ENCODE measurements at regions not wholly inside any gene's neighbourhood (a gene's known extent, or its start where the extent isn't known, plus 50 kb on each side); places are given as distances from the start of the nearest gene placed in this dataset.
A peak's percentile ranks its signal among the peaks of the same experiment; 100 is the strongest.

GRCh38 chr21:18460979-18461378 lies 57.4 kb upstream of the TMPRSS15 start:
- Histone ChIP-seq H3K4me3 (ENCODE audit: low read depth, low read length) (no peak overlapping the region), H3K36me3 (ENCODE audit: insufficient read depth) (no peaks in the 10 kb centered on the region), H3K27ac (ENCODE audit: low read depth) (no peak overlapping the region), H3K4me1 (ENCODE audit: insufficient read depth) (no peaks in the 10 kb centered on the region)
- no peak for DNase-seq (ENCODE audit: extremely low spot score)
- 76% methylated on average over 4 of the region's 4 CpGs for WGBS

- whole genome bisulfite sequencing: 91% methylated on average over 3 of the region's 3 CpGs
- Histone ChIP-seq H3K27ac (ENCODE audit: low read depth) (no peak overlapping the region), H3K4me3 (ENCODE audit: low read depth, low read length) (no peak overlapping the region), H3K36me3 (ENCODE audit: insufficient read depth) (no peaks in the 10 kb centered on the region), H3K4me1 (ENCODE audit: insufficient read depth) (no peaks in the 10 kb centered on the region)
- DNase-seq (ENCODE audit: extremely low spot score): no peak
Measured at GRCh38 chr21:18461743-18462142, 58.2 kb upstream of the TMPRSS15 start.

- DNase-seq (ENCODE audit: extremely low spot score): no peak
- 62% methylated on average over 2 of the region's 2 CpGs for WGBS
Measured at GRCh38 chr21:18467715-18468114, 64.1 kb upstream of the TMPRSS15 start.

GRCh38 chr21:18468790-18469189 lies 65.2 kb upstream of the TMPRSS15 start:
- H3K36me3 ChIP-seq (ENCODE audit: insufficient read depth): no peaks in the 10 kb centered on the region
- WGBS: 22% methylated on average over 6 of the region's 6 CpGs
- no peak for DNase-seq (ENCODE audit: extremely low spot score)
- peak overlapping the region; percentile 28 for H3K4me3 ChIP-seq (ENCODE audit: low read depth, low read length)
- no peaks in the 10 kb centered on the region for H3K4me1 ChIP-seq (ENCODE audit: insufficient read depth)
- H3K27ac ChIP-seq (ENCODE audit: low read depth): no peak overlapping the region

More at GRCh38 chr21:18467715-18468114, 64.1 kb upstream of the TMPRSS15 start:
- H3K4me3 ChIP-seq (ENCODE audit: low read depth, low read length): no peak overlapping the region
- H3K27ac ChIP-seq (ENCODE audit: low read depth): no peak overlapping the region
- H3K36me3 ChIP-seq (ENCODE audit: insufficient read depth): no peaks in the 10 kb centered on the region
- no peaks in the 10 kb centered on the region for H3K4me1 ChIP-seq (ENCODE audit: insufficient read depth)

GRCh38 chr21:18476639-18477038 lies 73.1 kb upstream of the TMPRSS15 start:
- Histone ChIP-seq H3K27ac (ENCODE audit: low read depth) (no peak overlapping the region), H3K4me3 (ENCODE audit: low read depth, low read length) (no peak overlapping the region), H3K4me1 (ENCODE audit: insufficient read depth) (no peaks in the 10 kb centered on the region), H3K36me3 (ENCODE audit: insufficient read depth) (no peaks in the 10 kb centered on the region)
- no peak for DNase-seq (ENCODE audit: extremely low spot score)
- WGBS: 52% methylated on average over 1 of the region's 1 CpG

- no peak overlapping the region for H3K27ac ChIP-seq (ENCODE audit: low read depth)
- no peak overlapping the region for H3K4me3 ChIP-seq (ENCODE audit: low read depth, low read length)
- 82% methylated on average over 7 of the region's 7 CpGs for WGBS
- H3K4me1 ChIP-seq (ENCODE audit: insufficient read depth): no peaks in the 10 kb centered on the region
- no peak for DNase-seq (ENCODE audit: extremely low spot score)
- H3K36me3 ChIP-seq (ENCODE audit: insufficient read depth): no peaks in the 10 kb centered on the region
Measured at GRCh38 chr21:18477043-18477442, 73.5 kb upstream of the TMPRSS15 start.

- no peak for DNase-seq (ENCODE audit: extremely low spot score)
- no peaks in the 10 kb centered on the region for H3K4me1 ChIP-seq (ENCODE audit: insufficient read depth)
- H3K36me3 ChIP-seq (ENCODE audit: insufficient read depth): no peaks in the 10 kb centered on the region
- no peak overlapping the region for H3K27ac ChIP-seq (ENCODE audit: low read depth)
- 0% methylated on average over 1 of the region's 1 CpG for WGBS
- no peak overlapping the region for H3K4me3 ChIP-seq (ENCODE audit: low read depth, low read length)
Measured at GRCh38 chr21:18478513-18478912, 74.9 kb upstream of the TMPRSS15 start.

GRCh38 chr21:18488252-18488651 lies 84.7 kb upstream of the TMPRSS15 start:
- Histone ChIP-seq H3K4me1 (ENCODE audit: insufficient read depth) (no peaks in the 10 kb centered on the region), H3K4me3 (ENCODE audit: low read depth, low read length) (no peak overlapping the region), H3K36me3 (ENCODE audit: insufficient read depth) (no peaks in the 10 kb centered on the region), H3K27ac (ENCODE audit: low read depth) (no peak overlapping the region)
- DNase-seq (ENCODE audit: extremely low spot score): no peak
- 87% methylated on average over 1 of the region's 1 CpG for WGBS

GRCh38 chr21:18493422-18493821 lies 89.8 kb upstream of the TMPRSS15 start:
- DNase-seq (ENCODE audit: extremely low spot score): no peak
- H3K4me3 ChIP-seq (ENCODE audit: low read depth, low read length): no peak overlapping the region
- H3K36me3 ChIP-seq (ENCODE audit: insufficient read depth): no peaks in the 10 kb centered on the region
- 84% methylated on average over 8 of the region's 8 CpGs for WGBS
- H3K4me1 ChIP-seq (ENCODE audit: insufficient read depth): no peaks in the 10 kb centered on the region
- no peak overlapping the region for H3K27ac ChIP-seq (ENCODE audit: low read depth)

- no peaks in the 10 kb centered on the region for H3K4me1 ChIP-seq (ENCODE audit: insufficient read depth)
- no peak overlapping the region for H3K27ac ChIP-seq (ENCODE audit: low read depth)
- no peaks in the 10 kb centered on the region for H3K36me3 ChIP-seq (ENCODE audit: insufficient read depth)
- no peak overlapping the region for H3K4me3 ChIP-seq (ENCODE audit: low read depth, low read length)
- WGBS: 94% methylated on average over 1 of the region's 1 CpG
- no peak for DNase-seq (ENCODE audit: extremely low spot score)
Measured at GRCh38 chr21:18495523-18495922, 91.9 kb upstream of the TMPRSS15 start.

- no peaks in the 10 kb centered on the region for H3K36me3 ChIP-seq (ENCODE audit: insufficient read depth)
- no peak overlapping the region for H3K4me3 ChIP-seq (ENCODE audit: low read depth, low read length)
- whole genome bisulfite sequencing: 78% methylated on average over 1 of the region's 1 CpG
- H3K27ac ChIP-seq (ENCODE audit: low read depth): no peak overlapping the region
- no peak for DNase-seq (ENCODE audit: extremely low spot score)
- no peaks in the 10 kb centered on the region for H3K4me1 ChIP-seq (ENCODE audit: insufficient read depth)
Measured at GRCh38 chr21:18498431-18498830, 94.8 kb upstream of the TMPRSS15 start.

GRCh38 chr21:18499761-18500376 lies 96.3 kb upstream of the TMPRSS15 start:
- no peak overlapping the region for H3K27ac ChIP-seq (ENCODE audit: low read depth)
- H3K4me1 ChIP-seq (ENCODE audit: insufficient read depth): no peaks in the 10 kb centered on the region
- no peaks in the 10 kb centered on the region for H3K36me3 ChIP-seq (ENCODE audit: insufficient read depth)
- H3K4me3 ChIP-seq (ENCODE audit: low read depth, low read length): no peak overlapping the region
- WGBS: 28% methylated on average over 4 of the region's 4 CpGs
- no peak for DNase-seq (ENCODE audit: extremely low spot score)

- no peak for DNase-seq (ENCODE audit: extremely low spot score)
- Histone ChIP-seq H3K4me3 (ENCODE audit: low read depth, low read length) (no peak overlapping the region), H3K4me1 (ENCODE audit: insufficient read depth) (no peaks in the 10 kb centered on the region), H3K27ac (ENCODE audit: low read depth) (no peak overlapping the region), H3K36me3 (ENCODE audit: insufficient read depth) (no peaks in the 10 kb centered on the region)
- 79% methylated on average over 11 of the region's 11 CpGs for WGBS
Measured at GRCh38 chr21:18518054-18518481, 114.5 kb upstream of the TMPRSS15 start.

- DNase-seq (ENCODE audit: extremely low spot score): no peak
- H3K4me3 ChIP-seq (ENCODE audit: low read depth, low read length): no peak overlapping the region
- no peak overlapping the region for H3K27ac ChIP-seq (ENCODE audit: low read depth)
- 28% methylated on average over 2 of the region's 2 CpGs for WGBS
- H3K36me3 ChIP-seq (ENCODE audit: insufficient read depth): no peaks in the 10 kb centered on the region
- H3K4me1 ChIP-seq (ENCODE audit: insufficient read depth): no peaks in the 10 kb centered on the region
Measured at GRCh38 chr21:18521204-18521603, 117.6 kb upstream of the TMPRSS15 start.
